ENCODE measurements at regions not wholly inside any gene's neighbourhood (a gene's known extent, or its start where the extent isn't known, plus 50 kb on each side); places are given as distances from the start of the nearest gene placed in this dataset.

DNA sequence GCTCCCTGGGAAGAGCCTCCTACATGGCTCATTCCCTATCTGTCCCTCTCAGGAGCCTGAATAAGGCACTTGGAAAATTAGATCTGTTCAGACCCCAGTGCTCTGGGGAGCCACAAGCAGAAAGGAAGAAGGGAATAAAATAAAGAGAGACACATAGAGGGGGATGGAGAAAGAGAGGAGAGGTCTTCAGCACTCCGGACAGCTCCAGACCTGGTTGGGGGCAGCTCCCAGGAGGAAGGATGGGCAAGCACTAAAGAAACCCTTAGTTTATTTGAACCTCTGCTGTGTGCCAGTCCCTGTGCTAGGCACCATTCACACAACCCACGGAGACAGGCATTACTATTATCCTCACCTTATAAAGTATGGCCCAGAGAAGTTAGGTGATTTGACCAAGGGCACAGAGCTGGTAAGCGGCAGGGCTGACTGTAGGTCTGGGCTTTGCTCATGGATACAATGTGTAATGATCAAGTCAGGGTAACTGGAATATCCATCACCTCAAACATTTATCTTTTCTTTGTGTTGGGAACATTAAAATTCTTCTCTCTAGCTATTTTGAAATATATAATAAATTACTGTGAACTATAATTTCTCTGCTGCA, 53.7 kb upstream of the LRRC32 start:
- no peaks in the 10 kb centered on the region for H3K79me2 ChIP-seq (ENCODE audit: low read depth)
- no peak overlapping the region for H3K4me2 ChIP-seq
- no peaks in the 10 kb centered on the region for H3K9me3 ChIP-seq (ENCODE audit: insufficient read depth, low read depth)
- no TSS peak for BruUV-seq (replicated peaks)
- TF ChIP-seq CTCF (conservative IDR thresholded peaks at IDR 0.05) (no peak), EZH2 (IDR thresholded peaks at IDR 0.05; ENCODE audit: low read depth) (no peak)
- H3K4me3 ChIP-seq, result no peak overlapping the region
- no peaks in the 10 kb centered on the region for H3K9me2 ChIP-seq (ENCODE audit: insufficient read depth)
- H3K27me3 ChIP-seq (ENCODE audit: insufficient read depth, low read depth), result no peaks in the 10 kb centered on the region
- ChIA-PET POLR2A (ENCODE audit: unreplicated experiment) (interaction anchor here (0.7 kb wide), 1 partner anchor 69 kb away, joined by 3 read pairs; no protein-coding TSS in a partner anchor), CTCF (no interaction called here)
- H2AFZ ChIP-seq, result no peak overlapping the region
- peaks cover 5% of the 10 kb centered on the region; the same call in 1 of the 2 replicates for H3F3A ChIP-seq (ENCODE audit: insufficient read depth, low read depth)
- H3K36me3 ChIP-seq (ENCODE audit: low read depth), result no peaks in the 10 kb centered on the region
- H3K4me1 ChIP-seq (replicated peaks; ENCODE audit: insufficient read depth), result no peaks in the 10 kb centered on the region
- DNase-seq, result no peak
- intact Hi-C loops (cut with micrococcal nuclease; ENCODE audit: unreplicated experiment), result no loop called here
- H4K20me1 ChIP-seq (ENCODE audit: insufficient read depth), result no peaks in the 10 kb centered on the region
- H3K27ac ChIP-seq, result no peak overlapping the region

- Histone ChIP-seq H3K27ac (no peak overlapping the region), H3K4me1 (replicated peaks; ENCODE audit: insufficient read depth) (no peaks in the 10 kb centered on the region), H4K20me1 (ENCODE audit: insufficient read depth) (no peaks in the 10 kb centered on the region; the same call in 1 of the 2 replicates), H3K4me2 (no peak overlapping the region), H3K27me3 (ENCODE audit: insufficient read depth, low read depth) (no peaks in the 10 kb centered on the region), H3F3A (ENCODE audit: insufficient read depth, low read depth) (no peaks in the 10 kb centered on the region), H3K36me3 (ENCODE audit: low read depth) (no peaks in the 10 kb centered on the region), H3K4me3 (no peak overlapping the region), H3K79me2 (ENCODE audit: low read depth) (no peaks in the 10 kb centered on the region), H3K9me3 (ENCODE audit: insufficient read depth, low read depth) (no peaks in the 10 kb centered on the region), H3K9me2 (ENCODE audit: insufficient read depth) (no peaks in the 10 kb centered on the region), H2AFZ (no peak overlapping the region)
- CTCF ChIA-PET, result interaction anchor here (0.9 kb wide), 1 partner anchor 190 kb away, joined by 3 read pairs; no protein-coding TSS in a partner anchor
- POLR2A ChIA-PET (ENCODE audit: unreplicated experiment), result no interaction called here
- TF ChIP-seq CTCF (conservative IDR thresholded peaks at IDR 0.05) (no peak), EZH2 (IDR thresholded peaks at IDR 0.05; ENCODE audit: low read depth) (no peak)
- intact Hi-C loops (cut with micrococcal nuclease; ENCODE audit: unreplicated experiment), result no loop called here
- DNase-seq, result peak in 1 of 2 experiments; percentile 18
- no TSS peak for BruUV-seq (replicated peaks)
Measured at GRCh38 chr11:76728227-76728626, 54.9 kb upstream of the TSKU start.

- TF ChIP-seq CTCF (conservative IDR thresholded peaks at IDR 0.05) (no peak), EZH2 (IDR thresholded peaks at IDR 0.05; ENCODE audit: low read depth) (no peak)
- ChIA-PET POLR2A (ENCODE audit: unreplicated experiment) (no interaction called here), CTCF (no interaction called here)
- Histone ChIP-seq H3K79me2 (ENCODE audit: low read depth) (no peaks in the 10 kb centered on the region), H3K27me3 (ENCODE audit: insufficient read depth, low read depth) (no peaks in the 10 kb centered on the region), H2AFZ (no peak overlapping the region), H3K36me3 (ENCODE audit: low read depth) (no peaks in the 10 kb centered on the region), H3K4me3 (no peak overlapping the region), H3K9me3 (ENCODE audit: insufficient read depth, low read depth) (no peaks in the 10 kb centered on the region), H3K9me2 (ENCODE audit: insufficient read depth) (no peaks in the 10 kb centered on the region), H4K20me1 (ENCODE audit: insufficient read depth) (peaks cover 3% of the 10 kb centered on the region; the same call in 1 of the 2 replicates), H3K4me2 (no peak overlapping the region), H3F3A (ENCODE audit: insufficient read depth, low read depth) (no peaks in the 10 kb centered on the region), H3K4me1 (replicated peaks; ENCODE audit: insufficient read depth) (no peaks in the 10 kb centered on the region), H3K27ac (no peak overlapping the region)
- intact Hi-C loops (cut with micrococcal nuclease; ENCODE audit: unreplicated experiment), result no loop called here
- BruUV-seq (replicated peaks), result no TSS peak
- peak in 1 of 2 experiments; percentile 15 for DNase-seq
Measured at GRCh38 chr11:76728778-76729177, 54.4 kb upstream of the TSKU start.

All from PC-9 (cell line).